Stimulated activated naive B cell treated with anti-CD40 and anti-IgM and Interleukin-4, amounts not matched to agents 10 μg/mL and 1 μg/mL and 100 μg/mL, for 72 hours (primary cell): ENCODE measurements at regions not wholly inside any gene's neighbourhood (a gene's known extent, or its start where the extent isn't known, plus 50 kb on each side); places are given as distances from the start of the nearest gene placed in this dataset.

Experiments
- ATAC-seq, 2 donors: fragments of 150-1000 bp; cut with Tn5 transposase; replicated peaks; 2 replicates each; pipeline ENCODE4 v1.10.0; 2021; ENCODE audit warnings: moderate library complexity in 1 of 2
- DNase-seq: peaks from one replicate; pipeline ENCODE4 v3.0.0; 2021
- H3K27ac Mint-ChIP-seq: one replicate; pipeline ENCODE4 v1.8.0; 2022; ENCODE audit warnings: mild to moderate bottlenecking, mixed read lengths
- H3K27me3 Mint-ChIP-seq, 2 donors: one replicate each; pipeline ENCODE4 v1.8.0; 2022; ENCODE audit warnings: mixed read lengths in 2 of 2
- H3K36me3 Mint-ChIP-seq, 2 donors: one replicate each; pipeline ENCODE4 v1.8.0; 2022; ENCODE audit warnings: mixed read lengths in 2 of 2, mild to moderate bottlenecking in 1 of 2
- H3K4me1 Mint-ChIP-seq, 2 donors: one replicate each; pipeline ENCODE4 v1.8.0; 2022; ENCODE audit warnings: mixed read lengths in 2 of 2, mild to moderate bottlenecking in 1 of 2
- H3K4me3 Mint-ChIP-seq, 2 donors: one replicate each; pipeline ENCODE4 v1.8.0; 2022; ENCODE audit warnings: mild to moderate bottlenecking in 2 of 2, mixed read lengths in 2 of 2, moderate library complexity in 1 of 2
- H3K9me3 Mint-ChIP-seq, 2 donors: one replicate each; pipeline ENCODE4 v1.8.0; 2022; ENCODE audit warnings: mixed read lengths in 2 of 2, mild to moderate bottlenecking in 1 of 2

DNA sequence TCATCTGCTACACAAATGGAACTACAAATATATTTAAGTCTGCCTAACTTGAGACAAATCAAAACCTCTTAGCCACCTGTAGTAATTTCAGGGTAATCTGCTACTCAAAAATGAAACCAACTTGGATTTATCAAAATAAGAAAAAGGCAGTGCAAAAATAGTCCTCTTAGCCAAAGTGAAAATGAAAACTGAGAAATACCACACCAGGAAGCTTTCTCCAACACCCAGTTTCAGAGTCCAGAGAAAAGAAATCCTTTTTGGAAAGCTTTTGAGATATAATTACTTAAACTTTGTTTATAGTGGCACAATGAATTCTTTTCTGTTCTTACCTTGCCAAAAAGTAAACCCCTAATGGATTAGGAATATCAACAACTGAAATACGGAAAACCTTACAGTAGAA is 990.4 kb downstream of the EFNA5 start:
- no peaks in the 10 kb centered on the region for H3K4me1 Mint-ChIP-seq
- DNase-seq (no peak), ATAC-seq (no peak)
- H3K9me3 Mint-ChIP-seq: peaks cover 3 to 5% of the 10 kb centered on the region in 2 donors
- H3K27ac Mint-ChIP-seq: no peak overlapping the region
- H3K4me3 Mint-ChIP-seq: no peak overlapping the region
- H3K27me3 Mint-ChIP-seq: no peaks in the 10 kb centered on the region
- H3K36me3 Mint-ChIP-seq: no peaks in the 10 kb centered on the region

DNA sequence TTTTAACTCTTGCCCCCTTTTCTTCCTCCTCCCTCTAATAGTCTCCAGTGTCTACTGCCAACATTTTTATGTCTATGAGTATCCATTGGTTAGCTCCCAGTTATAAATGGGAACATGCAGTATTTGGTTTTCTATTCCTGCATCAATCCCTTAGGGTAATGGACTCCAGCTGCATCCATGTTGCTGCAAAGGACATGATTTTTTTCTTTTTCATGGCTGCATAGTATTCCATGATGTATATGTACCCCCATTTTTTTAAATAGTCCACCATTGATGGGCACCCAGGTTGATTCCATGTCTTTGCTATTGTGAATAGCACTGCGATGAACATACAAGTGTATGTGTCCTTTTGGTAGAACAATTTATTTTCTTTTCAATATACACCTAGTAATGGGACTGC is 993.7 kb downstream of the EFNA5 start:
- H3K27ac Mint-ChIP-seq: no peak overlapping the region
- H3K9me3 Mint-ChIP-seq: peaks cover 2 to 5% of the 10 kb centered on the region in 2 donors
- no peak for DNase-seq

GRCh38 chr5:106675687-106676086 is 995.0 kb downstream of the EFNA5 start:
- H3K4me3 Mint-ChIP-seq: no peak overlapping the region
- H3K4me1 Mint-ChIP-seq: no peaks in the 10 kb centered on the region
- no peak for DNase-seq
- H3K36me3 Mint-ChIP-seq: no peaks in the 10 kb centered on the region
- H3K27ac Mint-ChIP-seq: no peak overlapping the region
- peaks cover 2 to 5% of the 10 kb centered on the region in 2 donors for H3K9me3 Mint-ChIP-seq
- no peak for ATAC-seq
- no peaks in the 10 kb centered on the region for H3K27me3 Mint-ChIP-seq

More for the DNA sequence above, 993.7 kb downstream of the EFNA5 start:
- ATAC-seq: no peak
- Mint-ChIP-seq H3K4me1 (no peaks in the 10 kb centered on the region), H3K27me3 (no peaks in the 10 kb centered on the region), H3K4me3 (no peak overlapping the region), H3K36me3 (no peaks in the 10 kb centered on the region)

DNA sequence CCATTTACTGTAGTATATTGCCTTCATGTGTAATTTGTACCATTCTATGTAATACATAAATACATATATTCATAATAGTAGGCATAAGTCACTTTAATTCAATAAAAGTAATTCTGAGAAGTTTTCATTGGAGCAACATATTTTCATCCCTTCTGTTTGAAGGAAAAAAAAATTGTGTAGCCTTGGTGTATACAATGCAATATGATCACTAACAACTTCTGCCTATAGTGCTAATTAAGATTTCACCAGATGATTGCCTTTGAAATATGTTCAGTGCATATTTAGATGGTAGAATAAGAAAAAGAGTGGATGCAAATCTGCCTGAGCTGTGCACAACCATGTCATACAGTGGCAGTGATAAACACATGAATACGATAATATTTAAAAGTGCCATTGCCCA is 996.8 kb downstream of the EFNA5 start:
- Mint-ChIP-seq H3K27me3 (no peaks in the 10 kb centered on the region), H3K27ac (no peak overlapping the region), H3K4me3 (no peak overlapping the region), H3K36me3 (no peaks in the 10 kb centered on the region), H3K4me1 (no peaks in the 10 kb centered on the region), H3K9me3 (no peaks in the 10 kb centered on the region)
- ATAC-seq (no peak), DNase-seq (no peak)

- H3K27ac Mint-ChIP-seq: no peak overlapping the region
- H3K36me3 Mint-ChIP-seq: no peaks in the 10 kb centered on the region
- H3K4me1 Mint-ChIP-seq: no peaks in the 10 kb centered on the region
- ATAC-seq (no peak), DNase-seq (no peak)
- H3K27me3 Mint-ChIP-seq: no peaks in the 10 kb centered on the region
- no peaks in the 10 kb centered on the region for H3K9me3 Mint-ChIP-seq
- H3K4me3 Mint-ChIP-seq: no peak overlapping the region
These were observed 1008.9 kb downstream of the EFNA5 start for GRCh38 chr5:106661866-106662265.

DNA sequence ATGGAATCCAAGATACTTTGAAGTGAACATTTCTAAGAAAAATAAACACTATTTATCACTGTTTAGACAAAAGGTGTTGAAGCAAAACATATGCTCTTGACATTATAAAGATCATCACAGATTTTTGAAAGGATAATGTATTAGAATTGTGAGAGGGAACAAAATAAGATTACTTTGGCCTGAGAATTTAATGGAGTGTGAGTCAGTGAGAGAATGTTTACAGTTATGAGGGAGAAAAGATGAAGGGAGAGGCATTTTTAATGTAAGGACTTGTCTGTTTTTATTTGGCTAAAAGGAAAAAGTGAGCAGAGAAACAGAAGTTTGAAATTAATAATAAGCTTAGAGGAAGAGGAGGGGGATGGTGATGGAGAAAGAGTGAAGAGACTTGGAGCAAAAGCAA is 1010.1 kb downstream of the EFNA5 start:
- H3K4me1 Mint-ChIP-seq: no peaks in the 10 kb centered on the region
- H3K9me3 Mint-ChIP-seq: no peaks in the 10 kb centered on the region
- ATAC-seq (no peak), DNase-seq (no peak)
- no peaks in the 10 kb centered on the region for H3K36me3 Mint-ChIP-seq
- H3K27ac Mint-ChIP-seq: no peak overlapping the region
- H3K4me3 Mint-ChIP-seq: no peak overlapping the region
- no peaks in the 10 kb centered on the region for H3K27me3 Mint-ChIP-seq

GRCh38 chr5:106658150-106658549 is 1012.6 kb downstream of the EFNA5 start:
- no peak for DNase-seq
- Mint-ChIP-seq H3K27ac (no peak overlapping the region), H3K9me3 (peaks cover 7 to 10% of the 10 kb centered on the region in 2 donors), H3K4me3 (no peak overlapping the region), H3K4me1 (no peaks in the 10 kb centered on the region), H3K36me3 (no peaks in the 10 kb centered on the region), H3K27me3 (no peaks in the 10 kb centered on the region)
- no peak for ATAC-seq

GRCh38 chr5:106656821-106657220 is 1013.9 kb downstream of the EFNA5 start:
- H3K27me3 Mint-ChIP-seq: no peaks in the 10 kb centered on the region
- H3K36me3 Mint-ChIP-seq: no peaks in the 10 kb centered on the region
- DNase-seq (no peak), ATAC-seq (no peak)
- H3K9me3 Mint-ChIP-seq: peaks cover 7 to 16% of the 10 kb centered on the region in 2 donors
- H3K27ac Mint-ChIP-seq: no peak overlapping the region
- H3K4me3 Mint-ChIP-seq: no peak overlapping the region
- no peaks in the 10 kb centered on the region for H3K4me1 Mint-ChIP-seq

DNA sequence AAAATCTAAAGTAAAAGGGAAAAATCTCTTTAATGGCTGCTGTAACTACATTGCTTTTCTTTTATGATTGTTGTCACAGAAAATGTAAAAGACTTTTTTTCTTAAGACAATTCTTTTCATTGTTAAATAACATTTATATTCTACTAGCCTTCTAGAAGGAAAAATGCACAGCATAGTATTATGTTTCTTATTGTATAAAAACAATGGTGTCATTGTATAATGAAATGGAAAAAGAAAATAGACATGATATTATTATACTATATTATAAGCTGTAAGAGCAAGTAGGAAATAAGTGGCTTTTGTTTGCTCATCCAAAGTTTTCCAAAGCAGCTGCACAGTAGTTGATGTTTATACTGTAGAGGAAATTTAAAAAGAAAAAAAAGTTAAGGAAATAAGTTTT is 1021.7 kb downstream of the EFNA5 start:
- no peak overlapping the region for H3K4me3 Mint-ChIP-seq
- ATAC-seq (no peak), DNase-seq (no peak)
- H3K27ac Mint-ChIP-seq: no peak overlapping the region
- H3K4me1 Mint-ChIP-seq: no peaks in the 10 kb centered on the region
- H3K36me3 Mint-ChIP-seq: no peaks in the 10 kb centered on the region
- no peaks in the 10 kb centered on the region for H3K27me3 Mint-ChIP-seq
- peaks cover 0 to 9% of the 10 kb centered on the region in 2 donors for H3K9me3 Mint-ChIP-seq

- no peak for ATAC-seq
- no peaks in the 10 kb centered on the region for H3K27me3 Mint-ChIP-seq
- no peak overlapping the region for H3K4me3 Mint-ChIP-seq
- no peaks in the 10 kb centered on the region for H3K4me1 Mint-ChIP-seq
- no peak overlapping the region for H3K27ac Mint-ChIP-seq
- DNase-seq: no peak
- H3K36me3 Mint-ChIP-seq: no peaks in the 10 kb centered on the region
- peaks cover 0 to 7% of the 10 kb centered on the region in 2 donors for H3K9me3 Mint-ChIP-seq
These were observed 1022.3 kb downstream of the EFNA5 start for GRCh38 chr5:106648401-106648800.

DNA sequence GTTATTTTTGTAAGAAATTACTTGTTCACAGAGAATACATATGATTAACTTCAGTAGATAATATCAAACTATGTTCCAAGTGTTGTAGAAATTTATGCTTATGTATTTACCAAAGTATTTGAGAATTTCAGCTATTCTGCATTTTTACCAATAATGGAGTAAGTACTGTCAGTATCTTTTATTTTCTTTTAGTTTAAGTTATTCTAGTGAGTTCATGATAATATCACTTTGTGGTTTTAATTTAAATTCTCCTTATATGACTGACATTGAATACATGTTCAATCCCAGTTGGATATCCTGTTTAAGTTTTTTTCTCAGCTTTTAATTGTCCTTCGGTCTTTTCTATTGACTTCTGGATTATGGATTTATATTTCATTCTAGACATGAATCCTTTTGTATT is 1024.6 kb downstream of the EFNA5 start:
- H3K9me3 Mint-ChIP-seq: no peaks in the 10 kb centered on the region
- no peak overlapping the region for H3K4me3 Mint-ChIP-seq
- H3K27ac Mint-ChIP-seq: no peak overlapping the region
- no peaks in the 10 kb centered on the region for H3K36me3 Mint-ChIP-seq
- ATAC-seq: no peak
- H3K27me3 Mint-ChIP-seq: no peaks in the 10 kb centered on the region
- DNase-seq: no peak
- no peaks in the 10 kb centered on the region for H3K4me1 Mint-ChIP-seq

- no peak overlapping the region for H3K27ac Mint-ChIP-seq
These were observed 1030.2 kb downstream of the EFNA5 start for GRCh38 chr5:106640511-106640910.

DNA sequence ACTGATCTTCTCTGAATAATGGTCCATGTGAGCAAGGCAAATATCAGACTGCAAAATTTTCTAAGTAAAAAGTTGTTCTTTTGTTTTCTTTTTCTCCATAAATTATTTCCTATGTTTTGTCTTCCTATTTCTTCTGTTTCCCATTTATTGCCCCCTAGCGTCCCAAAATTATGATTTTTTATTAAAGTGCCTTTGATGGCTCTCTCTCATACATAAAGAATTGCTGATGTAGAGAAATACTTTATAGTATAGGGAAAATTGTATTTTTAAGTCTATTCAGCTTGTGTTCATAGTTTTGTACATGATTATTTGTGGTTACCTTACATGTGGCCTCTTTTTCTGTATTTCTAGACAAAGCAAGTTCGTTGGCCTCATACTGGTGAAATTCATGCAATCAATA is 1031.2 kb downstream of the EFNA5 start:
- ATAC-seq: no peak
- no peak overlapping the region for H3K4me3 Mint-ChIP-seq
- no peaks in the 10 kb centered on the region for H3K27me3 Mint-ChIP-seq
- peaks cover 0 to 2% of the 10 kb centered on the region in 2 donors for H3K36me3 Mint-ChIP-seq
- peaks cover 3 to 4% of the 10 kb centered on the region in 2 donors for H3K9me3 Mint-ChIP-seq
- H3K27ac Mint-ChIP-seq: no peak overlapping the region
- no peaks in the 10 kb centered on the region for H3K4me1 Mint-ChIP-seq
- no peak for DNase-seq

More at GRCh38 chr5:106640511-106640910, 1030.2 kb downstream of the EFNA5 start:
- peaks cover 0 to 2% of the 10 kb centered on the region in 2 donors for H3K36me3 Mint-ChIP-seq
- H3K27me3 Mint-ChIP-seq: no peaks in the 10 kb centered on the region
- no peak overlapping the region for H3K4me3 Mint-ChIP-seq
- ATAC-seq: no peak
- no peaks in the 10 kb centered on the region for H3K4me1 Mint-ChIP-seq
- H3K9me3 Mint-ChIP-seq: peaks cover 3 to 4% of the 10 kb centered on the region in 2 donors
- DNase-seq: no peak

- no peaks in the 10 kb centered on the region for H3K27me3 Mint-ChIP-seq
- H3K4me1 Mint-ChIP-seq: no peaks in the 10 kb centered on the region
- no peak overlapping the region for H3K4me3 Mint-ChIP-seq
- no peak overlapping the region for H3K27ac Mint-ChIP-seq
- DNase-seq: no peak
- peaks cover 3 to 4% of the 10 kb centered on the region in 2 donors for H3K9me3 Mint-ChIP-seq
- no peak for ATAC-seq
- H3K36me3 Mint-ChIP-seq: peaks cover 0 to 2% of the 10 kb centered on the region in 2 donors
These were observed 1033.5 kb downstream of the EFNA5 start for GRCh38 chr5:106637275-106637674.

- no peak for ATAC-seq
- no peak for DNase-seq
- Mint-ChIP-seq H3K27ac (no peak overlapping the region), H3K4me1 (no peaks in the 10 kb centered on the region), H3K36me3 (peaks cover 0 to 2% of the 10 kb centered on the region in 2 donors), H3K4me3 (no peak overlapping the region), H3K27me3 (no peaks in the 10 kb centered on the region), H3K9me3 (peaks cover 3 to 4% of the 10 kb centered on the region in 2 donors)
These were observed 1036.4 kb downstream of the EFNA5 start for GRCh38 chr5:106634375-106634774.

GRCh38 chr5:106633825-106634224 is 1036.9 kb downstream of the EFNA5 start:
- ATAC-seq: no peak
- Mint-ChIP-seq H3K27me3 (no peaks in the 10 kb centered on the region), H3K36me3 (peaks cover 0 to 2% of the 10 kb centered on the region in 2 donors), H3K4me3 (no peak overlapping the region), H3K27ac (no peak overlapping the region), H3K9me3 (peaks cover 3 to 4% of the 10 kb centered on the region in 2 donors), H3K4me1 (no peaks in the 10 kb centered on the region)
- no peak for DNase-seq
